AG04450 (cell line): ENCODE measurements at regions not wholly inside any gene's neighbourhood (a gene's known extent, or its start where the extent isn't known, plus 50 kb on each side); places are given as distances from the start of the nearest gene placed in this dataset.
"Not testable (repeated sequence)": the region's sequence is repeated elsewhere in the genome, so short reads cannot be mapped to it uniquely, and the experiment has no call there.

ENCODE experiments used
- CTCF ChIA-PET: fragments of 300-600, 350-600 bp; formaldehyde crosslinking; extraction: SDS; loops from one replicate; lab custom pipeline; 2022; ENCODE audit warnings: antibody characterized with exemption, inconsistent platforms; lab: Charles Lee
- POLR2A ChIA-PET: fragments of 350-600 bp; formaldehyde crosslinking; extraction: SDS; loops from one replicate; lab custom pipeline; 2021; ENCODE audit warnings: antibody characterized with exemption, inconsistent platforms; lab: Yijun Ruan, JAX
- DNase-seq: peaks from one replicate; pipeline ENCODE4 v3.0.0-alpha.2; 2011; ENCODE audit warnings: low read depth, low spot score
- H3K27ac ChIP-seq: one replicate; pipeline ENCODE4 v1.5.1; 2012; ENCODE audit warnings: low read depth, low read length, control low read depth
- H3K27me3 ChIP-seq: one replicate; pipeline ENCODE4 v1.6.0; 2012; ENCODE audit warnings: low read length; ENCODE audit not compliant: control insufficient read depth, insufficient read depth
- H3K4me3 ChIP-seq: 2 replicates; pipeline ENCODE4 v1.5.1; 2011; ENCODE audit warnings: mild to moderate bottlenecking, low read depth, low read length, control low read depth
- H3K9me3 ChIP-seq: 2 replicates; pipeline ENCODE4 v1.5.1; 2012; ENCODE audit warnings: low read length; ENCODE audit not compliant: control insufficient read depth, insufficient read depth
- TF ChIP-seq, protein P1 (sequence below): IDR thresholded peaks from 2 replicates; pipeline ENCODE4 v1.5.1; 2011; ENCODE audit warnings: low read depth, low read length, control low read depth, inconsistent platforms

DNA sequence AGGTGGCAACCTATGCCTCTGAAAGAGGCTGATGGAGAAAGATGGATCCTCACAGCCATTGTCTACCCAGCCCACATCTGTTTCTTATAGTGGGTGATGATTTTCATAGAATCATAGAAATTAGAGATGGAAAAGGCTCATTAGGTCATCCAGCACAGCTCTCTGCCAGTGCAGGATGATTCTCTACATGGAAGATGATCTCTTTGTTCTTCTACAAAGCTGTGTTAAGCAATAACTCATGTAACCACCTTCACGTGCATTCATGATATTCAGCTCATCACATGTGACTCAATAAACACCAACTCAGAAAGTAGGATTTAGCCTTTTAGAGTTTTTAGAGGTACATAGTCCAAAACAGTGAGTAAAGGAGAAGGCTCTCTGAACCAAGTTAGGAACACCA, 539.4 kb upstream of the ID2 start:
- no peak overlapping the region for H3K4me3 ChIP-seq
- H3K27me3 ChIP-seq: no peaks in the 10 kb centered on the region
- TF ChIP-seq, protein P1, sequence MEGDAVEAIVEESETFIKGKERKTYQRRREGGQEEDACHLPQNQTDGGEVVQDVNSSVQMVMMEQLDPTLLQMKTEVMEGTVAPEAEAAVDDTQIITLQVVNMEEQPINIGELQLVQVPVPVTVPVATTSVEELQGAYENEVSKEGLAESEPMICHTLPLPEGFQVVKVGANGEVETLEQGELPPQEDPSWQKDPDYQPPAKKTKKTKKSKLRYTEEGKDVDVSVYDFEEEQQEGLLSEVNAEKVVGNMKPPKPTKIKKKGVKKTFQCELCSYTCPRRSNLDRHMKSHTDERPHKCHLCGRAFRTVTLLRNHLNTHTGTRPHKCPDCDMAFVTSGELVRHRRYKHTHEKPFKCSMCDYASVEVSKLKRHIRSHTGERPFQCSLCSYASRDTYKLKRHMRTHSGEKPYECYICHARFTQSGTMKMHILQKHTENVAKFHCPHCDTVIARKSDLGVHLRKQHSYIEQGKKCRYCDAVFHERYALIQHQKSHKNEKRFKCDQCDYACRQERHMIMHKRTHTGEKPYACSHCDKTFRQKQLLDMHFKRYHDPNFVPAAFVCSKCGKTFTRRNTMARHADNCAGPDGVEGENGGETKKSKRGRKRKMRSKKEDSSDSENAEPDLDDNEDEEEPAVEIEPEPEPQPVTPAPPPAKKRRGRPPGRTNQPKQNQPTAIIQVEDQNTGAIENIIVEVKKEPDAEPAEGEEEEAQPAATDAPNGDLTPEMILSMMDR: no peak
- DNase-seq: no peak
- ChIA-PET POLR2A (no interaction called here), CTCF (no interaction called here)
- no peaks in the 10 kb centered on the region for H3K9me3 ChIP-seq
- no peak overlapping the region for H3K27ac ChIP-seq

DNA sequence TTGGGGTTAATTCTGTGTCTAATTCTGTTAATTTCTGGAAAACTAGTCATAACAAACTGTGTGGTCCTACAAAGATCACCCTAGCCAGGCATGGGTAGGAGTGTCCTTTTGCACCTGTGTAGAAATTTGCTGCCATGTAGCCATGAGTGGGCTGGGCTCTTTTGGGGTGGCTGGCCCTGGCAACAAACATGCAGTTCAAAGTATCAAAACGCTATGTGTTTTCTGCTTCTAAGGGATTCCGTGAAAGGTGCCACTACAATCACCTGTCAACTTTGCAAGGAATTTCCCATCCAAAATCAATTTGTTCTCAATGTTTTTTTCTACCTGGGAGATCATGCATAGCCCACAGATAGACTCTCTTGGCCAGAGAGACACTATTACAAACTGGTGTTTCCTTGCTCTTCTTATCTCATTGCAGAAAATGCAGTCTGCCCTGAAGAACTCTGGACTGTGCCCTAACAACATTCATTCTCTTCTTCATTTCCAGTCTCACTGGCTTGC, 537.7 kb upstream of the ID2 start:
- Histone ChIP-seq H3K27me3 (no peaks in the 10 kb centered on the region), H3K27ac (no peak overlapping the region), H3K9me3 (no peaks in the 10 kb centered on the region), H3K4me3 (no peak overlapping the region)
- POLR2A ChIA-PET: no interaction called here
- TF ChIP-seq, protein P1: no peak
- CTCF ChIA-PET: no interaction called here
- no peak for DNase-seq

GRCh38 chr2:8144785-8145184, 537.1 kb upstream of the ID2 start:
- Histone ChIP-seq H3K27ac (peak overlapping the region; percentile 3), H3K9me3 (no peaks in the 10 kb centered on the region), H3K27me3 (no peaks in the 10 kb centered on the region), H3K4me3 (no peak overlapping the region)
- POLR2A ChIA-PET: no interaction called here
- TF ChIP-seq, protein P1: no peak
- peak; percentile 48 for DNase-seq
- CTCF ChIA-PET: no interaction called here

DNA sequence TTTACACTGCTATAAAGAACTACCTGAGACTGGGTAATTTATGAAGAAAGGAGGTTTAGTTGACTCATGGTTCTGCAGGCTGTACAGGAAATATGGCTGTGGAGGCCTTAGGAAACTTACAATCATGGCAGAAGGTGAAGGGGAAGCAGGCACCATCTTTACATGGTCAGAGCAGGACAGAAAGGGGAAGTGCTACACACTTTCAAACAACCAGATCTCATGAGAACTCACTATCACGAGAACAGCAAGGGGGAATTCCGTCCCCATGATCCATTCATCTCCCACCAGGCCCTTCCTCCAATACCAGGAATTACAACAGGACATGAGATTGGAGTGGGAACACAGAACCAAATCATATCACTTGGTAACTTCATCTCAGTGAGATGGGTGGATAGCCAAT, 536.5 kb upstream of the ID2 start:
- H3K27ac ChIP-seq, H3K4me3 ChIP-seq, POLR2A ChIA-PET, CTCF ChIA-PET, DNase-seq, H3K27me3 ChIP-seq, H3K9me3 ChIP-seq: not testable (repeated sequence)

DNA sequence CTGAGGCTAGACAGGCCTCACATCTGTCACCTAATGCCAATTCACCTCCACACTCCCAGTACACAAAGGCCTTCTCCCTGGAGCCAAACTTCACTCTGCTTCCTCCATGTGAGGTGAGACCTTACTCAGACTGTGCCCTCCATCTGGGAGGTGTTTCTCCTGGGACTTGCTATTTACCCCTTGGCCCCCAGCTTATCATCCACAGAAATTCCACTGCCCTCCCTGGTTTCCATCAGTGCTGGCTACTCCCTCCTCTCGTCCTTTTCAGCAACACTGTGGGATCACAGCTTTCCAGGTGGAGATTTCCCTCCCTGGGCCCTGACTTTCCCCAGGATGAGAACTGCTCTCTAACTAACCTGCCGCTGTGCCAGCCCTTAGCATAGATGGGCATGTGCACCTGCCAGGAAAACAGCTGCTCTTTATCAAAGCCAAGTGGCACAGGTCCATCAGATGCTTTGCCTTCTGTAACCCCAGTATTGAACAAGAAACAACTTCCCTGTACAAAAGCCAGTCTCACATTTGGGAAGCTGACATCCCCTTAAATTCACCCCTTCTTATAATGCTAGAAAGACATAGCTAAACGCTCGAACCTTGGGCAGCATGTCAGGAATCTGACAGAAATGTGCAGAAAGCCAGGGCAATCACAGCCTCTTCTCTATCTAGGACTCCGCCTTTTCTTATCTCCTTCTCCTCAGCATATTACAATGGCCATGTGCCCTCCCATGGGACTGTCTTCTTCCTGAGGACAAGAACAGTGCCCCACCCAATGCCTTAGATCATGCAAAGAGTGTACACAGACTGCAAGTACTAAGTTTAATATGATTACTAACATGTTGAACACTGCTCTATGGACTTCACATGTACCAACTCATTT, 535.5 kb upstream of the ID2 start:
- TF ChIP-seq, protein P1: no peak
- no peak overlapping the region for H3K4me3 ChIP-seq
- CTCF ChIA-PET: no interaction called here
- no peak for DNase-seq
- POLR2A ChIA-PET: interaction anchor here (0.5 kb wide), 1 partner anchor 24 kb away, joined by 3 read pairs; no protein-coding TSS in a partner anchor
- no peaks in the 10 kb centered on the region for H3K27me3 ChIP-seq
- H3K27ac ChIP-seq: no peak overlapping the region
- H3K9me3 ChIP-seq: no peaks in the 10 kb centered on the region
